OCI-LY7 (cell line): ENCODE measurements at regions not wholly inside any gene's neighbourhood (a gene's known extent, or its start where the extent isn't known, plus 50 kb on each side); places are given as distances from the start of the nearest gene placed in this dataset.

ENCODE experiments used
- EZH2phosphoT487 ChIP-seq: fragments of 200-600 bp; sonication (generic); IDR thresholded peaks from 2 replicates; pipeline ENCODE4 v1.6.1; 2018; ENCODE audit warnings: low read depth, borderline replicate concordance, mild to moderate bottlenecking, mixed run types, antibody characterized with exemption, low read length, moderate library complexity, mixed read lengths
- TF ChIP-seq, protein P1 (sequence below): fragments of 200-600 bp; sonication (generic); conservative IDR thresholded peaks from 2 replicates; pipeline ENCODE4 v1.5.1; 2014; ENCODE audit warnings: mild to moderate bottlenecking, antibody characterized with exemption, low read length, moderate library complexity, mixed read lengths

DNA sequence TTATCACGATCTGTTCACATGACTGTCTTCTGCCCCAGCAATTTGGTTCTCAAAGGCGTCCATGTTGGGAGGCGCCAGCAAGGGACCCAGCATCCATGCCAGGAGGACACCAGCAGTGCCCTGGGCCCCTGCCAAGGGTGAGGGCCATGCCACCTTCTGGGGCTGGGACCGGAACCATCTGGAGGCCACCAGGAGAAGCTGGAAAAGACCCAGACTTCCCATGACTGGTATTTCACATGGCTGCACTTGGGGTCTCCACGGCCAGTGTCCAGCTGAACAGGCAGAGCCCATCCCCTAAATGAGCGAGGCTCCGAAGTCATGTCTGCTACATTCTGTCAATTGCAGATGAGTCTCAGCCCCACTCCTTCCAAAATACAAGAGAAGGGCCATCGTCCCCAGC lies 306.8 kb upstream of the HS6ST1 start:
- TF ChIP-seq, protein P1, sequence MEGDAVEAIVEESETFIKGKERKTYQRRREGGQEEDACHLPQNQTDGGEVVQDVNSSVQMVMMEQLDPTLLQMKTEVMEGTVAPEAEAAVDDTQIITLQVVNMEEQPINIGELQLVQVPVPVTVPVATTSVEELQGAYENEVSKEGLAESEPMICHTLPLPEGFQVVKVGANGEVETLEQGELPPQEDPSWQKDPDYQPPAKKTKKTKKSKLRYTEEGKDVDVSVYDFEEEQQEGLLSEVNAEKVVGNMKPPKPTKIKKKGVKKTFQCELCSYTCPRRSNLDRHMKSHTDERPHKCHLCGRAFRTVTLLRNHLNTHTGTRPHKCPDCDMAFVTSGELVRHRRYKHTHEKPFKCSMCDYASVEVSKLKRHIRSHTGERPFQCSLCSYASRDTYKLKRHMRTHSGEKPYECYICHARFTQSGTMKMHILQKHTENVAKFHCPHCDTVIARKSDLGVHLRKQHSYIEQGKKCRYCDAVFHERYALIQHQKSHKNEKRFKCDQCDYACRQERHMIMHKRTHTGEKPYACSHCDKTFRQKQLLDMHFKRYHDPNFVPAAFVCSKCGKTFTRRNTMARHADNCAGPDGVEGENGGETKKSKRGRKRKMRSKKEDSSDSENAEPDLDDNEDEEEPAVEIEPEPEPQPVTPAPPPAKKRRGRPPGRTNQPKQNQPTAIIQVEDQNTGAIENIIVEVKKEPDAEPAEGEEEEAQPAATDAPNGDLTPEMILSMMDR: no peak
- no peak for TF ChIP-seq EZH2phosphoT487
